Activated CD8-positive, alpha-beta memory T cell treated with anti-CD3 and anti-CD28 coated beads for 1 hour (primary cell): ENCODE measurements at regions not wholly inside any gene's neighbourhood (a gene's known extent, or its start where the extent isn't known, plus 50 kb on each side); places are given as distances from the start of the nearest gene placed in this dataset.
A peak's percentile ranks its signal among the peaks of the same experiment; 100 is the strongest.

ENCODE experiments used
- DNase-seq, 2 donors: peaks; one replicate each; pipeline ENCODE4 v3.0.0-alpha.2; 2020; ENCODE audit warnings: low read depth in 1 of 2; ENCODE audit errors: extremely low read depth in 1 of 2

GRCh38 chrX:120819126-120819525 lies 56.5 kb downstream of the CT47B1 start:
- DNase-seq: no peak

GRCh38 chrX:120813982-120814381 lies 61.7 kb downstream of the CT47B1 start:
- DNase-seq: no peak

- no peak for DNase-seq
Observed at GRCh38 chrX:120801426-120801825, 74.2 kb downstream of the CT47B1 start.

GRCh38 chrX:120797188-120797851 lies 78.3 kb downstream of the CT47B1 start:
- no peak for DNase-seq

GRCh38 chrX:120795301-120795700 lies 80.4 kb downstream of the CT47B1 start:
- DNase-seq: no peak

GRCh38 chrX:120794525-120794975 lies 81.1 kb downstream of the CT47B1 start:
- DNase-seq: no peak

- DNase-seq: no peak
Observed at GRCh38 chrX:120793098-120793497, 82.6 kb downstream of the CT47B1 start.

GRCh38 chrX:120791013-120791643 lies 84.5 kb downstream of the CT47B1 start:
- DNase-seq: no peak

GRCh38 chrX:120790552-120790951 lies 85.1 kb downstream of the CT47B1 start:
- no peak for DNase-seq

GRCh38 chrX:120790118-120790517 lies 85.5 kb downstream of the CT47B1 start:
- peak in 1 of 2 donors; percentile 0 for DNase-seq

- no peak for DNase-seq
Observed at GRCh38 chrX:120781403-120781802, 94.3 kb downstream of the CT47B1 start.

GRCh38 chrX:120775959-120776358 lies 99.7 kb downstream of the CT47B1 start:
- DNase-seq: no peak

- DNase-seq: no peak
Observed at GRCh38 chrX:120774606-120775005, 101.1 kb downstream of the CT47B1 start.

GRCh38 chrX:120773801-120774200 lies 101.9 kb downstream of the CT47B1 start:
- no peak for DNase-seq

GRCh38 chrX:120769576-120770341 lies 105.9 kb downstream of the CT47B1 start:
- no peak for DNase-seq

GRCh38 chrX:120768681-120769080 lies 107.0 kb downstream of the CT47B1 start:
- DNase-seq: no peak

GRCh38 chrX:120768254-120768653 lies 107.4 kb downstream of the CT47B1 start:
- DNase-seq: no peak

GRCh38 chrX:120763269-120763668 lies 112.4 kb downstream of the CT47B1 start:
- no peak for DNase-seq

- DNase-seq: no peak
Observed at GRCh38 chrX:120761810-120762209, 113.9 kb downstream of the CT47B1 start.

- DNase-seq: no peak
Observed at GRCh38 chrX:120759685-120760084, 116.0 kb downstream of the CT47B1 start.

GRCh38 chrX:120755066-120755846 lies 120.4 kb downstream of the CT47B1 start:
- no peak for DNase-seq
